Stimulated activated CD4-positive, alpha-beta T cell treated with anti-CD3 and anti-CD28 coated beads, Interleukin-2, amount 100 ng/mL, for 48 hours (primary cell): ENCODE measurements at regions not wholly inside any gene's neighbourhood (a gene's known extent, or its start where the extent isn't known, plus 50 kb on each side); places are given as distances from the start of the nearest gene placed in this dataset.
"Not testable (repeated sequence)": the region's sequence is repeated elsewhere in the genome, so short reads cannot be mapped to it uniquely, and the experiment has no call there.

Source experiments
- DNase-seq, 2 donors: peaks; one replicate each; pipeline ENCODE4 v3.0.0-alpha.2; 2020

GRCh38 chr12:94856324-94856723 is 147.2 kb downstream of the NDUFA12 start:
- DNase-seq: no peak

GRCh38 chr12:94855853-94856252 is 147.6 kb downstream of the NDUFA12 start:
- DNase-seq: no peak

- DNase-seq: no peak
Observed at GRCh38 chr12:94851396-94852028, 152.0 kb downstream of the NDUFA12 start.

GRCh38 chr12:94849411-94849976 is 154.0 kb downstream of the NDUFA12 start:
- no peak for DNase-seq

DNA sequence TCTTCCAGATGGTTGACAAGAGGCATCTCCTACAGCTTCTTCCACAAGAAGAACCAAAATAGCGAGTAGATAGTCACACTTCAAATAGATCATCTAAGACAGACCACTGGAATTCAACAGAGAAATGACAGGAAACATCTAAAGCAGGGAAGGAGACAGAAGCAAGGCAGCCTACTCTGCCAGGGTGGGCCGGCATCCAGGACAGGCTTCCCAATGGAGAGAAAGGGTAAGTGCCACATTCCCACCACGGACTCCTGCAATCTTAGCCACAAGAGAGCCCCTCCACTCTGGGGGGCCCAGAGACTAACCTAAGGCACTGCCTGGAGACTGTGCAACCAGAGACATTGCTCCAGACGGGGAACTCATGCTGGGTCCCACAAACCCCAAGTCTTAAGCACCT is 154.5 kb downstream of the NDUFA12 start:
- DNase-seq: no peak

DNA sequence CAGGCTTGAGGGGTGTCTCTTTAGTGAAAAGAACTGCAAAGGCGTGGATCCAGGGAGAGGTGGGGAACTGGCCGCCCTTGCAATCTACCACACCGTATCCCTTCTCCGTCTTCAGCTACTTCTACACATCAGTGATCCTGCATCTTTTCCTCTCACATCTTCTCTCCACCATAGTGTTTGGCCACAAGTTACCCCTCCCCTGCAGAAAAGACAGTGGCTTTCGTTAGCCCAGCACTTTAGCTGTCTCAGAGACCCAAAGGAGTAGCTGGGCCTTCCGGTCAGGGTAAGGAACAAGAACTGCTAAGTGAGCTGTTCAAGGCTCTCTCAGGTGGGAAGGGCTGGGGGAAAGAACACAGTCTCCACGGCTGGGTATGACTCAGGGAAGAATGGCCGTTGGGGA is 158.4 kb downstream of the NDUFA12 start:
- DNase-seq: no peak

- no peak for DNase-seq
Observed at GRCh38 chr12:94844452-94844851, 159.0 kb downstream of the NDUFA12 start.

- DNase-seq: no peak
Observed at GRCh38 chr12:94841904-94842610, 161.4 kb downstream of the NDUFA12 start.

- no peak for DNase-seq
Observed at GRCh38 chr12:94841177-94841576, 162.3 kb downstream of the NDUFA12 start.

DNA sequence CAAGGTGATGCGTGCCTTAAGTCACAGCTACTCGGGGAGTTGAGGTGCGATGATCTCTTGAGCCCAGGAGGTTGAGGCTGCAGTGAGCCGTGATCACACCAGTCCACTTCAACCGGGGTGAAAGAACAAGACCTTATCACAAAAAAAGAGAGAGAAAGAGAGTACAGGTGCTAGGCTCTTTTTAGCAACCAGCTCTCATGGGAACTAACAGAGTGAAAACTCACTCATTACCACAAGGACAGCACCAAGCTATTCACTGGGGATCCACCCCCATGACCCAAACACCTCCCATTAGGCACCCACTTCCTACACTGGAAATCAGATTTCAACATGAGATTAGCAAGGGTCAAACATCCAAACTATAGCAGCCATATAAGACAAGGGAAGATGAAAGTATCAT is 164.2 kb downstream of the NDUFA12 start:
- no peak for DNase-seq

DNA sequence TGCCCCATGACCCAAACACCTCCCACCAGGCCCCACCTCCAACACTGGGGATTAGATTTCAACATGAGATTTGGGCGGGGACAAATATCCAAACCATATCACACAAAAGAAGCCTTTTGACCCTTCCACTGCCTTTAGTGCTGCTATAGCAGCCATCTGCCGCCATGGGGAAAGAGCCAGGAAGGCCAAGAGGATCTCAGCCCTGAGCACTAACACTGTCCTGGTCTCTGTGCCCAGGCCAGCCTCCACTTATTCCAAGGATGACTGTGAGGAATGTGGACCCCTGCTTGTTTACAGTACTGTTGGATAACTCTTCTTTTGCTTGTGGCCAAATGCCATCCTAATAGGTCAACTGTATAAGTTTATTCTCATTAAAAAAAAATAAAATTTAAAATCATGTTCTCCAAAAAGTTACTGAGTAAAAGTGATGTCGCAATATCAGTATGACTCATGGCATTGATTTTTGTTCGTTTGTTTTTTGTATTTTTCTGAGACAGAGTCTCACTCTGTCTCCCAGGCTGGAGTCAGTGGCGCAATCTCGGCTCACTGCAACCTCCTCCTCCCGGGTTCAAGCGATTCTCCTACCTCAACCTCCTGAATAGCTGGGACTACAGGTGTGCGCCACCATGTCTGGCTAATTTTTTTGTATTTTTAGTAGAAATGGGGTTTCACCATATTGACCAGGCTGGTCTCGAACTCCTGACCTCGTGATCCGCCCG is 166.4 kb downstream of the NDUFA12 start:
- not testable (repeated sequence) for DNase-seq

GRCh38 chr12:94834036-94834625 is 169.4 kb downstream of the NDUFA12 start:
- no peak for DNase-seq

DNA sequence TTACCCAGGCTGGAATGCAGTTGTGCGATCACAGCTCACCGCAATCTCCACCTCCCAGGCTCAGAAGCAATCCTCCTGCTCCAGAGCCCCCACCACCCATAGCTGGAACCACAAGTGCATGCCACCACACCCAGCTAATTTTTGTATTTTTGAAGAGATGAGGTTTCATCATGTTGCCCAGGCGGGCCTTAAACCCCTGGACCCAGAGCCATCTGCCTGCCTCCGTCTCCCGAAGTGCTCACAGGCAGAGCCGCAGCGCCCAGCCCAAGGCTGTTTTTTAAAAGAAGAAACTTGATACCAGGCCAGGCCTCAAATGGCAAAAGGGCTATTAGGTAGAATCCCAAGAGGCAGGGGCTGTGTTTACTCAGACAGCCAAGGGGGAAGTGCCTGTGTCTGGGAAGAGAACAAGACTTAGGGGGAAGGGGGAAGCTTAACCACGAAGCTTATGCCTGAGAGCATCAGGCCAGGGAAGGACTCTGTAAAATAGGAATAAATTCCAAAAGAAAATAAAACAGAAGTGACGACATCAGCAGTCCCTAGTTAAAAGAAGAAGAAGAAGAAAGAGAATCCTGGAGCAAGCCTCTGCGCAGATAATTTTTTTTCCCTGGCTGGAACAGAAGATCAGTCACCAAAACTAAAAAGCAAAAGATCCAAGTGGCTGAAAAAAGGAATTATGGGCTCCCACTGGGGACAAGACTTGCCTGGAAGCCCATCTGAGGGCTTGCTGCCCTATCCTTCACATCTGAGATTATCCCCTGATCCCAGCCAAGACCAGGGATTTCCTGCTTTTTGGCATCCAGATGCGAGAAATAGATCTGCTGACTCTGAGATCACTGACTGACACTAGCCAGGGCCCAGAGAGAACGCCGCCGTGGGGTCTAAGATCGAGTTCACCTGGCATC is 170.5 kb downstream of the NDUFA12 start:
- DNase-seq: no peak

- DNase-seq: no peak
Observed at GRCh38 chr12:94832105-94832504, 171.4 kb downstream of the NDUFA12 start.

DNA sequence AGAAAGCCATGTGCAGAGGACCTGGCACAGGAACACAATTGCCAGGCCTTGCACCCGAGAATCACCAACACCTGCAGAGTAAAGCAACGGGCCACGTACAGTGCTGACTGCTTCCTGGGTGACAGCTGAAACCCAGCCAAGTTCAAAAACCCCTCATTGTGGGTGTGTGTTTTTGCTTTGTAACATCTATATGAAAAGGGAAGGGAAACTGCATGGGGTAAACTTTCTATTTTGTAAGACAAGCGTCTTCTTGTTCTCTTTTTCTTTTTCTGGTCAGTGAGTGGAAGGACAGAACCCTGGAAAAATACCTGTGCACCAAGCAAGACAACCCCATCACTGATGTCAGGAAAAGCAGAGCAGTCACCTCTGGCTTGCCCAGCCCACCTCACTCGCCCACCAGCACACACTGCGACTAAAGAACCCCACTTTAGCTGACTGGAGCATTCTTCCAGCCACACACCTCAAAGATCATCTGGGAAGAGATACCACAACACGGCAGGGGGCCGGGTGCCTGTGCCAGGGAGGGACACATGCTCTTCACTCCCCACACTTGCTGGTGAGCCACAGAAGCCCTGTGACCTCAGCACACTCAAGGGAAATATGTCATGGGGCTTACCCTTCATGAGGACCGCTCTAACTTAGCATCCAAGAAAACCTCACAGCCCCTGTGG is 172.3 kb downstream of the NDUFA12 start:
- DNase-seq: no peak

- DNase-seq: no peak
Observed at GRCh38 chr12:94829552-94829951, 173.9 kb downstream of the NDUFA12 start.

DNA sequence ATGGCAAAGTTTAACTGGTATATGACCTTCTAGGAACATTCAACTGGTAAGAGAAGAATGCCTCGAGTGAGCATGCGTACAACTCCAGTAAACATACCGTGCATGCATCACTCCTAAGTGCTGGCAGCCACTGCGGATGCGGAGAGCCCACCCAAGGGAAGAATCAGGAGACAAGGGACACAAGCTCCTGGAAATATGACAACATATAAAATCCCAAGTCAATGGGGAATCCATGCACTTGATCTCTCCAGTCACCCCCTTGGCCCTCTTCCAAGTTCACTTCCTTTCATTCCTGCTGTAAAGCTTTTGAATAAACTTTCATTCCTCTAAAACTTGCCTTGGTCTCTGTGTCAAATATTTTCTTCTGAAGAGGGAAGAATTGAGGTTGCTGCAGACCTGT is 168.7 kb upstream of the TMCC3 start:
- no peak for DNase-seq

DNA sequence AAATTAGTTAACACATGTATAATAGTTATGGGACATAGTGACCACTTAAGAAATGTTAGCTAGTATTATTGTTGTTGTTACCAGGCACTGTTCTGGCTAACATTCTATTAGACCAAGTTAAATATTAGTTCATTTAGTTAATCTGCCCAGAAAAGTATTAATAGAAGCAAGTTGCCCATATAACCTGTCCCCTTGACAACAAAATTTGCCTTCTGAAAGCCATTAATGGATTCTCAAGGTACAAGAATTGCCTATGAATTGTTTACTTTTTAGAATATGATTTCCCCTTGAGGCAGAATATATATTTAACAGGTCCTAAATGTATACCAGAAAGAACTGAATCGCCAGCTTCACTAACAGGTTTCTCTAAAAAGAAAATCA is 167.3 kb upstream of the TMCC3 start:
- no peak for DNase-seq

- DNase-seq: not testable (repeated sequence)
Observed at GRCh38 chr12:94817201-94817600, 166.8 kb upstream of the TMCC3 start.

DNA sequence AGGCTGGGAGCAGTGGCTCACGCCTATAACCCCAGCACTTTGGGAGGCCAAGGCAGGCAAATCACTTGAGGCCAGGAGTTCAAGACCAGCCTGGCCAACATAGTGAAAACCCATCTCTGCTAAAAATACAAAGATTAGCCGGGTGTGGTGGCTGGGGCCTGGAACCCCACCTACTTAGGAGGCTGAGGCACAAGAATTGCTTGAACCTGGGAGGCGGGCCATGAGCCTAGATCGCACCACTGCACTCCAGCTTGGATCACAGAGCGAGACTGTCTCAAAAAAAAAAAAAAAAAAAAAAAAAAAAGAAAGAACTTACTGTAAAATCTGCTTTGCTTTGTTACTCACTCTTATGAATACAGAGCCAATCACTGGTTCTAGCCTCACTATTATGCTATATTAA is 166.4 kb upstream of the TMCC3 start:
- DNase-seq: not testable (repeated sequence)

DNA sequence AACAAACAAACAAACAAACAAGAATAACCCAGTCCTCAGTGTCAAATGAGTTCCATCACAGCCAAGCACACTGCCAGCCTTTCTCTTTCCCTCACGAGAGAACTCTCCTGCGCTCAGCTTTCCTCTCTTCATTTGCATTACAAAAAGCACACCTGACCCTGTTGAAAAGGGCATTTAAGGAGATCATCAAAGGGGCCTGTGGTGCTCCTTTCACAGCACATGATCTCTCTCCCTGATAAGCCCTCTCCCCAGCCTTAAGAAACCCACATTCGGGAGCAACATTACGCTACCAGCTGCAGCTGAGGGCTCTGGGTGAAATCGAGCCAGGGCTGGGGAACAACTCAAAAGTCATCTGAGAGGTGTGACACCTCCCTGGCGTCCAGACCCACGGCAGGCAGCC is 165.6 kb upstream of the TMCC3 start:
- no peak for DNase-seq

DNA sequence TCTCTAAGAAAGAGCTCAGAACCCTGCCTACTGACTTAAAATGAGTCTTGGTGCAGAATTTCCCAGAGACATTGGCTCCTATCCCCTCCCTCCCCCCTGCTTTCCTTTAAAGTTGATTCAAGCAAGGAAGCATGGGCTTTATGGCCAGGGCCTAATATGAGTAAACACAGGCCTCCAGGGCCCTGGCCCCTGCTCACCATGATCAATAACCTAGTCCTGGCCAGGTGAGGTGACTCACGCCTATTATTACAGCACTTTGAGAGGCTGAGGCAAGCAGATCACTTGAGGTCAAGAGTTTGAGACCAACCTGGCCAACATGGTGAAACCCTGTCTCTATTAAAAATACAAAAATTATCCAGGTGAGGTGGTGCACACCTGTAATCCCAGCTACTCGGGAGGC is 165.1 kb upstream of the TMCC3 start:
- DNase-seq: no peak
